HepG2 (cell line): ENCODE measurements at regions not wholly inside any gene's neighbourhood (a gene's known extent, or its start where the extent isn't known, plus 50 kb on each side); places are given as distances from the start of the nearest gene placed in this dataset.

ENCODE experiments used
- ATAC-seq: fragments of 200-7000 bp; cut with Tn5 transposase; 3 replicates; pipeline ENCODE4 v1.9.1; 2020; ENCODE audit warnings: mild to moderate bottlenecking, moderate library complexity
- BruUV-seq: library from RNA; stranded (reverse); fragments of 400-500 nt; replicated peaks from 2 replicates; lab custom pipeline; 2021; lab: Mats Ljungman, UMichigan
- CTCF ChIA-PET: fragments of 300-600 bp; formaldehyde crosslinking; extraction: SDS; loops from one replicate; lab custom pipeline; 2021; ENCODE audit warnings: low total read pairs, inconsistent platforms, low intra/inter-chr PET ratio; lab: Yijun Ruan, JAX
- POLR2A ChIA-PET: fragments of 350-600 bp; sonication (Branson Sonifier 250); formaldehyde crosslinking; loops from one replicate; lab custom pipeline; 2020; ENCODE audit warnings: antibody characterized with exemption, inconsistent platforms; lab: Yijun Ruan, JAX
- DNase-seq: peaks from one replicate; pipeline ENCODE4 v3.0.0-alpha.2; 2015; ENCODE audit warnings: low spot score
- FAIRE-seq: peaks from 3 replicates; lab custom pipeline; 2011; peaks lifted over from hg19 to GRCh38; lab: Jason Lieb, UNC
- H2AFZ ChIP-seq: one replicate; pipeline ENCODE4 v1.6.1; 2011; ENCODE audit warnings: low read length, inconsistent platforms
- H3K27ac ChIP-seq: fragments of 300-600 bp; 3 replicates; pipeline ENCODE4 v1.8.0; 2011; ENCODE audit warnings: mixed run types, mild to moderate bottlenecking, mixed read lengths, low read length, inconsistent platforms; ENCODE audit not compliant: insufficient read depth; ENCODE audit errors: extremely low read length
- H3K27me3 ChIP-seq, 2 experiments: fragments of 200-600 bp in 1 of 2; 2 replicates in 1 of 2; 3 replicates in 1 of 2; pipeline versions ENCODE4 v1.6.0 to v1.8.0; 2011; ENCODE audit warnings: low read length in 2 of 2, mild to moderate bottlenecking in 2 of 2, moderate library complexity in 2 of 2, inconsistent platforms in 1 of 2; ENCODE audit not compliant: insufficient read depth in 2 of 2, control insufficient read depth in 1 of 2
- H3K36me3 ChIP-seq, 2 experiments: fragments of 200-600 bp in 1 of 2; replicated peaks in 1 of 2; 2 replicates in 1 of 2; 3 replicates in 1 of 2; pipeline versions ENCODE4 v1.5.1 to v1.8.0; 2011; ENCODE audit warnings: low read length in 2 of 2, inconsistent platforms in 1 of 2; ENCODE audit not compliant: insufficient read depth in 2 of 2, control insufficient read depth in 1 of 2
- H3K4me1 ChIP-seq: 2 replicates; pipeline ENCODE4 v1.5.1; 2012; ENCODE audit warnings: low read length, inconsistent platforms; ENCODE audit not compliant: insufficient read depth
- H3K4me2 ChIP-seq: 2 replicates; pipeline ENCODE4 v1.6.0; 2011; ENCODE audit warnings: low read depth, low read length, inconsistent platforms
- H3K4me3 ChIP-seq, 3 experiments: fragments of 200-600 bp in 1 of 3; sonication (generic), shearing (Covaris generic) in 1 of 3; replicated peaks in 1 of 3; 2 replicates each; pipeline ENCODE4 v1.5.1; 2011 to 2016; ENCODE audit warnings: low read length in 3 of 3, inconsistent platforms in 2 of 3, low read depth in 2 of 3, mild to moderate bottlenecking in 2 of 3, control low read depth in 1 of 3, mixed read lengths in 1 of 3; ENCODE audit not compliant: insufficient read depth in 1 of 3
- H3K79me2 ChIP-seq: one replicate; pipeline ENCODE4 v1.6.1; 2011; ENCODE audit warnings: low read length, inconsistent platforms; ENCODE audit not compliant: insufficient read depth
- H3K9ac ChIP-seq: 2 replicates; pipeline ENCODE4 v1.6.0; 2011; ENCODE audit warnings: mild to moderate bottlenecking, low read depth, low read length, inconsistent platforms; ENCODE audit not compliant: insufficient read depth
- H3K9me3 ChIP-seq: 2 replicates; pipeline ENCODE4 v1.5.1; 2012; ENCODE audit warnings: mild to moderate bottlenecking, low read length
- H4K20me1 ChIP-seq: 2 replicates; pipeline ENCODE4 v1.6.0; 2011; ENCODE audit warnings: inconsistent platforms, mild to moderate bottlenecking, low read length, moderate library complexity; ENCODE audit not compliant: insufficient read depth
- CENPT ChIP-seq: sonication (generic); formaldehyde crosslinking; IDR thresholded peaks from 2 replicates; pipeline ENCODE4 v1.8.0; 2022; ENCODE audit warnings: low read depth, mild to moderate bottlenecking, moderate library complexity, missing genetic modification reagents
- ETV6 ChIP-seq: sonication (generic); formaldehyde crosslinking; conservative IDR thresholded peaks from 2 replicates; pipeline ENCODE4 v1.4.0; 2020; ENCODE audit warnings: missing genetic modification reagents
- KLF11 ChIP-seq: IDR thresholded peaks from 2 replicates; pipeline ENCODE4 v1.6.1; 2016; ENCODE audit warnings: missing compliant biosample characterization
- NFKBIZ ChIP-seq: IDR thresholded peaks from 2 replicates; pipeline ENCODE4 v1.6.1; 2018; ENCODE audit warnings: missing genetic modification reagents, missing compliant biosample characterization
- PHB2 ChIP-seq: fragments of 450-650 bp; IDR thresholded peaks from 2 replicates; pipeline ENCODE4 v1.6.1; 2018; ENCODE audit not compliant: partially characterized antibody
- PRMT3 ChIP-seq: sonication (generic); formaldehyde crosslinking; IDR thresholded peaks from 2 replicates; pipeline ENCODE4 v1.8.1; 2022; ENCODE audit warnings: low read depth, mild to moderate bottlenecking, moderate library complexity, missing genetic modification reagents, borderline replicate concordance
- ZNF749 ChIP-seq: sonication (generic); formaldehyde crosslinking; IDR thresholded peaks from 2 replicates; pipeline ENCODE4 v1.8.0; 2022; ENCODE audit warnings: mild to moderate bottlenecking, missing genetic modification reagents, moderate library complexity, borderline replicate concordance
- ZNF792 ChIP-seq: IDR thresholded peaks from 2 replicates; pipeline ENCODE4 v1.6.1; 2016
- WGBS: methylation state at CpG from one replicate; pipeline ENCODE4 v1.1.6; 2017; ENCODE audit warnings: low lambda C conversion rate; 5-methylcytosine and 5-hydroxymethylcytosine counted together
- in situ Hi-C: cut with HindIII; loops from 2 replicates; pipeline ENCODE4 v1.10.0; 2017; ENCODE audit warnings: low pct_unique_long_range_greater_than_20kb; ENCODE audit not compliant: extremely low pct_ligation_motif_present
- intact Hi-C: fragments of 100-400 bp; cut with micrococcal nuclease; formaldehyde crosslinking; loops from one replicate; pipeline ENCODE4 v1.10.0; 2022; ENCODE audit not compliant: unreplicated experiment
- small RNA-seq, 3 experiments: library from RNA; depleted of rRNA; stranded (forward); fragments of <200 nt; gene quantifications; one replicate each; pipeline ENCODE3, GENCODE V24; 2012; ENCODE audit warnings: low read depth in 2 of 3, low replicate concordance in 1 of 3; ENCODE audit not compliant: insufficient read length in 3 of 3, insufficient read depth in 2 of 3
- TF ChIP-seq, protein P1 (sequence below): sonication (generic); formaldehyde crosslinking; IDR thresholded peaks from 2 replicates; pipeline ENCODE4 v1.5.0; 2020; ENCODE audit warnings: mild to moderate bottlenecking, missing genetic modification reagents, borderline replicate concordance
- TF ChIP-seq, protein P2 (sequence below): sonication (generic); formaldehyde crosslinking; IDR thresholded peaks from 2 replicates; pipeline ENCODE4 v1.4.0; 2020; ENCODE audit warnings: missing genetic modification reagents, mild to moderate bottlenecking, borderline replicate concordance

DNA sequence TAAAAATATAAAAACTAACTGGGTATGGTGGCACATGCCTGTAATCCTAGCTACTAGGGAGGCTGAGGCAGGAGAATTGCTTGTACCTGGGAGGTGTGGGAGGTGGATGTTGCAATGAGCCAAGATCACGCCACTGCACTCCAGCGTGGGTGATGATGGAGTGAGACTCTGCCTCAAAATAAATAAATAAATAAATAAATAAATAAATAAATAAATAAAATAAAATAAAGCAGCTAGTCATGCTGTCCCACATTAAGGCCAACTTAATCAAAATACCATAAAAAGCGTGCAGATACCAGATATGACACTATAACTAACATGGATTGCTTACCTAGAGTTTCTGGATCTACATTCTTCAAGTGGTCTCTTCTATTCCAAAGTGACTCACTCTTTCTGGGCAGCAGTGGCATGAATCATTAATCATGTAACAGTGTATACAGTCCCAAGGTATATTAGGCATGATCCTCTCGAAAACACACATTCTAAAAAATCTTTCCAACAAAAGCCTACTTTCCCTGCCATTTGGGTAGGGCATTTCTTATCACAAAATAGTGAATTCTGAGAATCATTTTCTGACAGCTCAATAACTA, 187.1 kb downstream of the ELAVL2 start:
- in situ Hi-C loops (no loop called here), intact Hi-C loops (no loop called here)
- BruUV-seq, result no TSS peak
- Histone ChIP-seq H3K9me3 (no peaks in the 10 kb centered on the region), H3K4me2 (no peak overlapping the region), H3K27ac (no peak overlapping the region), H3K36me3 (no peaks in the 10 kb centered on the region), H4K20me1 (no peaks in the 10 kb centered on the region), H3K27me3 (no peaks in the 10 kb centered on the region), H3K4me1 (no peaks in the 10 kb centered on the region), H2AFZ (no peak overlapping the region), H3K4me3 (no peak overlapping the region), H3K79me2 (no peaks in the 10 kb centered on the region), H3K9ac (no peak overlapping the region)
- FAIRE-seq, result no peak
- ChIA-PET POLR2A (no interaction called here), CTCF (no interaction called here)
- WGBS, result 20% methylated on average over 4 of the region's 4 CpGs
- TF ChIP-seq ETV6 (CRISPR knock-in tag) (no peak), PHB2 (no peak), KLF11 (CRISPR knock-in tag) (no peak), PRMT3 (no peak), ZNF792 (CRISPR knock-in tag) (no peak), CENPT (CRISPR knock-in tag) (no peak), NFKBIZ (CRISPR knock-in tag) (no peak), ZNF749 (CRISPR knock-in tag) (no peak)
- TF ChIP-seq, protein P1, sequence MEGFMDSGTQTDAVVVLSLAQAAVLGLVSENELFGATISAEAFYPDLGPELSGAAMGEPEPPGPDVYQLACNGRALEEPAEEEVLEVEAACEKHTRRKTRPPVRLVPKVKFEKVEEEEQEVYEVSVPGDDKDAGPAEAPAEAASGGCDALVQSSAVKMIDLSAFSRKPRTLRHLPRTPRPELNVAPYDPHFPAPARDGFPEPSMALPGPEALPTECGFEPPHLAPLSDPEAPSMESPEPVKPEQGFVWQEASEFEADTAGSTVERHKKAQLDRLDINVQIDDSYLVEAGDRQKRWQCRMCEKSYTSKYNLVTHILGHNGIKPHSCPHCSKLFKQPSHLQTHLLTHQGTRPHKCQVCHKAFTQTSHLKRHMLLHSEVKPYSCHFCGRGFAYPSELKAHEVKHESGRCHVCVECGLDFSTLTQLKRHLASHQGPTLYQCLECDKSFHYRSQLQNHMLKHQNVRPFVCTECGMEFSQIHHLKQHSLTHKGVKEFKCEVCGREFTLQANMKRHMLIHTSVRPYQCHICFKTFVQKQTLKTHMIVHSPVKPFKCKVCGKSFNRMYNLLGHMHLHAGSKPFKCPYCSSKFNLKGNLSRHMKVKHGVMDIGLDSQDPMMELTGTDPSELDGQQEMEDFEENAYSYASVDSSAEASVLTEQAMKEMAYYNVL, result no peak
- TF ChIP-seq, protein P2, sequence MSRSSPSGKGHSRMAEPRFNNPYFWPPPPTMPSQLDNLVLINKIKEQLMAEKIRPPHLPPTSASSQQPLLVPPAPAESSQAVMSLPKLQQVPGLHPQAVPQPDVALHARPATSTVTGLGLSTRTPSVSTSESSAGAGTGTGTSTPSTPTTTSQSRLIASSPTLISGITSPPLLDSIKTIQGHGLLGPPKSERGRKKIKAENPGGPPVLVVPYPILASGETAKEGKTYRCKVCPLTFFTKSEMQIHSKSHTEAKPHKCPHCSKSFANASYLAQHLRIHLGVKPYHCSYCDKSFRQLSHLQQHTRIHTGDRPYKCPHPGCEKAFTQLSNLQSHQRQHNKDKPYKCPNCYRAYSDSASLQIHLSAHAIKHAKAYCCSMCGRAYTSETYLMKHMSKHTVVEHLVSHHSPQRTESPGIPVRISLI (CRISPR knock-in tag), result no peak
- DNase-seq, result no peak
- ATAC-seq, result no peak

Small RNA genes lying in the stretch of these regions (small RNA-seq; reads per million reads assigned to genes)
- 0 reads per million in 3 experiments for gene SUMO2P2
